RWPE2 (cell line): ENCODE measurements at regions not wholly inside any gene's neighbourhood (a gene's known extent, or its start where the extent isn't known, plus 50 kb on each side); places are given as distances from the start of the nearest gene placed in this dataset.

Experiments used
- ATAC-seq: fragments of 200-7000 bp; cut with Tn5 transposase; 3 replicates; pipeline ENCODE4 v1.9.1; 2021; ENCODE audit warnings: low read depth
- DNase-seq: peaks from one replicate; pipeline ENCODE4 v3.0.0-alpha.2; 2020; ENCODE audit warnings: low spot score
- H3K27ac ChIP-seq: fragments of 450-650 bp; 2 replicates; pipeline ENCODE4 v1.5.1; 2017; ENCODE audit warnings: mild to moderate bottlenecking; ENCODE audit not compliant: poor library complexity, severe bottlenecking
- H3K27me3 ChIP-seq: fragments of 250-450 bp; sonication (Bioruptor Pico); 2 replicates; pipeline ENCODE4 v1.5.1; 2021; ENCODE audit warnings: mild to moderate bottlenecking, moderate library complexity; ENCODE audit not compliant: insufficient read depth, poor library complexity, severe bottlenecking
- H3K36me3 ChIP-seq: fragments of 250-450 bp; sonication (Bioruptor Pico); 2 replicates; pipeline ENCODE4 v1.5.1; 2020; ENCODE audit warnings: low read depth, mild to moderate bottlenecking, moderate library complexity
- H3K4me1 ChIP-seq: fragments of 250-450 bp; sonication (Bioruptor Pico); 2 replicates; pipeline ENCODE4 v1.5.1; 2021; ENCODE audit warnings: mild to moderate bottlenecking, moderate library complexity; ENCODE audit not compliant: insufficient read depth, poor library complexity, severe bottlenecking
- H3K4me3 ChIP-seq: fragments of 250-450 bp; sonication (Bioruptor Pico); 2 replicates; pipeline ENCODE4 v1.5.1; 2021; ENCODE audit warnings: mild to moderate bottlenecking, moderate library complexity; ENCODE audit not compliant: severe bottlenecking
- H3K9me3 ChIP-seq: fragments of 250-450 bp; sonication (Bioruptor Pico); 2 replicates; pipeline ENCODE4 v1.5.1; 2021; ENCODE audit warnings: mild to moderate bottlenecking, moderate library complexity; ENCODE audit not compliant: severe bottlenecking
- TF ChIP-seq, protein P1 (sequence below): fragments of 450-650 bp; IDR thresholded peaks from one replicate; pipeline ENCODE4 v1.5.1; 2017; ENCODE audit warnings: mild to moderate bottlenecking, moderate library complexity; ENCODE audit not compliant: poor library complexity, severe bottlenecking

GRCh38 chr12:86331457-86331856 is 75.3 kb upstream of the MGAT4C start:
- H3K4me3 ChIP-seq = no peak overlapping the region
- H3K9me3 ChIP-seq = no peaks in the 10 kb centered on the region
- no peaks in the 10 kb centered on the region for H3K4me1 ChIP-seq
- no peaks in the 10 kb centered on the region for H3K27me3 ChIP-seq
- TF ChIP-seq, protein P1, sequence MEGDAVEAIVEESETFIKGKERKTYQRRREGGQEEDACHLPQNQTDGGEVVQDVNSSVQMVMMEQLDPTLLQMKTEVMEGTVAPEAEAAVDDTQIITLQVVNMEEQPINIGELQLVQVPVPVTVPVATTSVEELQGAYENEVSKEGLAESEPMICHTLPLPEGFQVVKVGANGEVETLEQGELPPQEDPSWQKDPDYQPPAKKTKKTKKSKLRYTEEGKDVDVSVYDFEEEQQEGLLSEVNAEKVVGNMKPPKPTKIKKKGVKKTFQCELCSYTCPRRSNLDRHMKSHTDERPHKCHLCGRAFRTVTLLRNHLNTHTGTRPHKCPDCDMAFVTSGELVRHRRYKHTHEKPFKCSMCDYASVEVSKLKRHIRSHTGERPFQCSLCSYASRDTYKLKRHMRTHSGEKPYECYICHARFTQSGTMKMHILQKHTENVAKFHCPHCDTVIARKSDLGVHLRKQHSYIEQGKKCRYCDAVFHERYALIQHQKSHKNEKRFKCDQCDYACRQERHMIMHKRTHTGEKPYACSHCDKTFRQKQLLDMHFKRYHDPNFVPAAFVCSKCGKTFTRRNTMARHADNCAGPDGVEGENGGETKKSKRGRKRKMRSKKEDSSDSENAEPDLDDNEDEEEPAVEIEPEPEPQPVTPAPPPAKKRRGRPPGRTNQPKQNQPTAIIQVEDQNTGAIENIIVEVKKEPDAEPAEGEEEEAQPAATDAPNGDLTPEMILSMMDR = no peak
- H3K27ac ChIP-seq = no peak overlapping the region
- ATAC-seq (no peak), DNase-seq (no peak)
- H3K36me3 ChIP-seq = no peaks in the 10 kb centered on the region

DNA sequence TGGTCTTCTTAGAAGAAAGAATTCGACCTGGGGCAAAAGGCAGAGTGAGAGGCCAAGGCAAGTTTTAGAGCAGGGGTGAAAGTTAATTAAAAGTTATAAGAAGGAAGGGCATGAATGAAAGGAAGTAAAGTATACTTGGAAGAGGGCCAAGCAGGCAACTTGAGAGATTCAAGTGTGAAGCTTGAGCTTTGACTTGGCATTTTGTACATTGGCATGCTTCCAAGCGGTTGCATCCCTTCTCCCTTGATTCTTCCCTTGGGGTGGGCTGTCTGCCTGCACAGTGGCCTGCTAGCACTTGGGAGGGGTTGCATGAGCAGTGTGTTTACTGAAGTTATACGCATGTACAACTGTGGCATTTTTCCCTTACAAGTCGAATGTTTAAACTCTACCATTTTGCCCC is 74.8 kb upstream of the MGAT4C start:
- Histone ChIP-seq H3K27me3 (no peaks in the 10 kb centered on the region), H3K4me1 (no peaks in the 10 kb centered on the region), H3K4me3 (no peak overlapping the region), H3K9me3 (no peaks in the 10 kb centered on the region), H3K36me3 (no peaks in the 10 kb centered on the region), H3K27ac (no peak overlapping the region)
- no peak for ATAC-seq
- DNase-seq = no peak
- TF ChIP-seq, protein P1 = no peak

- H3K27ac ChIP-seq = no peak overlapping the region
- H3K4me3 ChIP-seq = no peak overlapping the region
- DNase-seq (no peak), ATAC-seq (no peak)
- H3K36me3 ChIP-seq = no peaks in the 10 kb centered on the region
- H3K27me3 ChIP-seq = no peaks in the 10 kb centered on the region
- TF ChIP-seq, protein P1 = no peak
- no peaks in the 10 kb centered on the region for H3K4me1 ChIP-seq
- H3K9me3 ChIP-seq = no peaks in the 10 kb centered on the region
Measured at GRCh38 chr12:86312232-86312631, 56.0 kb upstream of the MGAT4C start.
